ENCODE measurements at regions not wholly inside any gene's neighbourhood (a gene's known extent, or its start where the extent isn't known, plus 50 kb on each side); places are given as distances from the start of the nearest gene placed in this dataset.

DNA sequence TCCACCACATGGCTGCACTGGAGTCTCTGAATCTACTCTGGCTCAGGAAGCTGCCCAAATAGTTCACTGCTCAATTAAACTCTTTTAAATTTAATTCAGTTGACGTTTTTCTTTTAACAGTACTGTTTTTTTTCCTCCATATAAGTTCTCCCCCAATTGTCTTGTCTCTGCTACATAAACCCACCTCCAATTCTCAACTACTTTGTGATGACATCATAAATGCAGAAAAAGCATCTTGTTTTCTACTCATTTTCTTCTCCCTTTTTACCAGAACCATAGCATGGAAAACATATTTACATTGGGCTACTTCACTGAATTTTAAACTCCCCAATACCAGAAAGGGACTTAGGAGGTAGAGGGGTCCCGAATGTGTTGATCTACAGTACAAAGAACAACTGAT, 270.4 kb downstream of the GPD2 start:
- H3K9ac ChIP-seq (ENCODE audit: low read length) = no peak overlapping the region
- H3K18ac ChIP-seq (ENCODE audit: low read length) = no peak overlapping the region
- no peaks in the 10 kb centered on the region for H3K79me2 ChIP-seq (ENCODE audit: control insufficient read depth, insufficient read depth, low read length)
- no peak overlapping the region for H3K56ac ChIP-seq (ENCODE audit: low read length)
- H3K36me3 ChIP-seq (ENCODE audit: control insufficient read depth, insufficient read depth, low read length) = no peaks in the 10 kb centered on the region
- H3K79me1 ChIP-seq (ENCODE audit: low read length) = no peaks in the 10 kb centered on the region
- no peak overlapping the region for H2BK15ac ChIP-seq (replicated peaks; ENCODE audit: low read depth)
- no peak overlapping the region for H3K4ac ChIP-seq (ENCODE audit: low read depth, low read length)
- no CpG with 5 or more reads among the region's 2 CpGs for WGBS (ENCODE audit: extremely low coverage, insufficient coverage, low lambda C conversion rate)
- H4K5ac ChIP-seq (ENCODE audit: low read length) = no peak overlapping the region
- peaks cover 9% of the 10 kb centered on the region for H3K4me1 ChIP-seq (ENCODE audit: control insufficient read depth, low read depth, low read length)
- H2BK120ac ChIP-seq (ENCODE audit: low read depth, low read length) = no peak overlapping the region
- no peak overlapping the region for H4K8ac ChIP-seq (ENCODE audit: low read depth, low read length)
- H3K23ac ChIP-seq (ENCODE audit: low read length) = no peak overlapping the region
- no peaks in the 10 kb centered on the region for H3K27me3 ChIP-seq (ENCODE audit: insufficient read depth, low read length, poor library complexity)
- no peak overlapping the region for H2BK5ac ChIP-seq (ENCODE audit: low read length)
- DNase-seq = no peak
- H3K4me2 ChIP-seq (ENCODE audit: low read length) = no peak overlapping the region
- H3K4me3 ChIP-seq (ENCODE audit: low read length) = no peak overlapping the region
- H2AK5ac ChIP-seq (ENCODE audit: low read length) = no peak overlapping the region
- no peak overlapping the region for H3K27ac ChIP-seq (ENCODE audit: low read depth, low read length)

DNA sequence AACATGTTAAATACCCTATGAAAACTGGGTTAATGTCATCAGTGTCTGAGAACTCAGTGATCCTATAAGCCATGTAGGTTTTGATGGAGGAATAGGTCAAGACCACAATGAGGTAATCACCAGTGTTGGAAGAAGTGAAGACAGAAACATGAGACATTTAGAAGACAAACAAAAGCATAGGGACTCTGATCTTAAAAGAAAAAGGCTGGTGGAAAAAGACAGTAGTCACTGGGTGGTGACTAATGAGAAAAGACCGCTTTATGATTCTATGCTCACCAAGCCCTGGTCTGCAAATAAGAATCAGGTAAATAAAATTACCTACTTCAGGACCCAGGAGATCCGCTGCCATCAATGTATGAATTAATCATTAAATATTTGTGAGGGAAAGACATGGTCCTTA, 271.9 kb downstream of the GPD2 start:
- Histone ChIP-seq H3K9ac (ENCODE audit: low read length) (no peak overlapping the region), H3K4ac (ENCODE audit: low read depth, low read length) (no peak overlapping the region), H3K4me3 (ENCODE audit: low read length) (no peak overlapping the region), H2BK120ac (ENCODE audit: low read depth, low read length) (no peak overlapping the region), H3K27me3 (ENCODE audit: insufficient read depth, low read length, poor library complexity) (no peaks in the 10 kb centered on the region), H3K36me3 (ENCODE audit: control insufficient read depth, insufficient read depth, low read length) (no peaks in the 10 kb centered on the region), H3K4me1 (ENCODE audit: control insufficient read depth, low read depth, low read length) (peaks cover 6% of the 10 kb centered on the region), H3K23ac (ENCODE audit: low read length) (no peak overlapping the region), H3K79me1 (ENCODE audit: low read length) (no peaks in the 10 kb centered on the region), H4K5ac (ENCODE audit: low read length) (no peak overlapping the region), H3K79me2 (ENCODE audit: control insufficient read depth, insufficient read depth, low read length) (no peaks in the 10 kb centered on the region), H3K18ac (ENCODE audit: low read length) (no peak overlapping the region), H3K56ac (ENCODE audit: low read length) (no peak overlapping the region), H2BK15ac (replicated peaks; ENCODE audit: low read depth) (no peak overlapping the region), H3K27ac (ENCODE audit: low read depth, low read length) (no peak overlapping the region), H3K4me2 (ENCODE audit: low read length) (no peak overlapping the region), H2AK5ac (ENCODE audit: low read length) (no peak overlapping the region), H2BK5ac (ENCODE audit: low read length) (no peak overlapping the region), H4K8ac (ENCODE audit: low read depth, low read length) (no peak overlapping the region)
- no peak for DNase-seq
- WGBS (ENCODE audit: extremely low coverage, insufficient coverage, low lambda C conversion rate) = no CpG with 5 or more reads among the region's 2 CpGs

- no peak overlapping the region for H2BK5ac ChIP-seq (ENCODE audit: low read length)
- no peaks in the 10 kb centered on the region for H3K36me3 ChIP-seq (ENCODE audit: control insufficient read depth, insufficient read depth, low read length)
- WGBS (ENCODE audit: extremely low coverage, insufficient coverage, low lambda C conversion rate) = no CpG with 5 or more reads among the region's 4 CpGs
- no peaks in the 10 kb centered on the region for H3K79me1 ChIP-seq (ENCODE audit: low read length)
- H3K27me3 ChIP-seq (ENCODE audit: insufficient read depth, low read length, poor library complexity) = no peaks in the 10 kb centered on the region
- H3K4ac ChIP-seq (ENCODE audit: low read depth, low read length) = no peak overlapping the region
- H3K9ac ChIP-seq (ENCODE audit: low read length) = no peak overlapping the region
- no peak overlapping the region for H2BK15ac ChIP-seq (replicated peaks; ENCODE audit: low read depth)
- no peak overlapping the region for H4K8ac ChIP-seq (ENCODE audit: low read depth, low read length)
- no peak overlapping the region for H3K27ac ChIP-seq (ENCODE audit: low read depth, low read length)
- no peak overlapping the region for H3K23ac ChIP-seq (ENCODE audit: low read length)
- no peak overlapping the region for H4K5ac ChIP-seq (ENCODE audit: low read length)
- peaks cover 6% of the 10 kb centered on the region for H3K4me1 ChIP-seq (ENCODE audit: control insufficient read depth, low read depth, low read length)
- H3K56ac ChIP-seq (ENCODE audit: low read length) = no peak overlapping the region
- DNase-seq = no peak
- H3K4me2 ChIP-seq (ENCODE audit: low read length) = no peak overlapping the region
- H2BK120ac ChIP-seq (ENCODE audit: low read depth, low read length) = no peak overlapping the region
- no peak overlapping the region for H3K4me3 ChIP-seq (ENCODE audit: low read length)
- no peak overlapping the region for H2AK5ac ChIP-seq (ENCODE audit: low read length)
- H3K18ac ChIP-seq (ENCODE audit: low read length) = no peak overlapping the region
- no peaks in the 10 kb centered on the region for H3K79me2 ChIP-seq (ENCODE audit: control insufficient read depth, insufficient read depth, low read length)
Measured at GRCh38 chr2:156709091-156709490, 272.9 kb downstream of the GPD2 start.

DNA sequence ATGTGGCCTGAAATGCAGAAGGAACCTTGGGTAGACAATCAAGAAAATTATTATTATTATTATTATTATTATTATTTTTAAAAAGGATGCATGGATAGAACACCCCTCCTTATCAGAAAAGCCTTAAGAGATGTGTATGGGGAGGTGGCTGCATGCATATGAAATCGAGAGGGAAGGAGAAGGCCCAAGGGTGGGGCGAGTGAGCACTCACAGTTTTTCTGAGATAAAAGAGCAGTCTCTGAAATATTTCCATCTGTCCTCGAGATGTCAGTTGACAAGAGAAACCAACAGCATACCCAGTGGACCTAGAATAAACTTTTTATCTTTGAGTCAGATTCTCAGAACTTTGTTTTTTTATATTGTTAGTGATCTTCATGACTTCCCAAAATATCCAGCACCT, 282.9 kb downstream of the GPD2 start:
- H3K27me3 ChIP-seq (ENCODE audit: insufficient read depth, low read length, poor library complexity) = no peaks in the 10 kb centered on the region
- no peaks in the 10 kb centered on the region for H3K79me2 ChIP-seq (ENCODE audit: control insufficient read depth, insufficient read depth, low read length)
- no peak overlapping the region for H3K18ac ChIP-seq (ENCODE audit: low read length)
- H3K27ac ChIP-seq (ENCODE audit: low read depth, low read length) = no peak overlapping the region
- H4K5ac ChIP-seq (ENCODE audit: low read length) = no peak overlapping the region
- H3K36me3 ChIP-seq (ENCODE audit: control insufficient read depth, insufficient read depth, low read length) = no peaks in the 10 kb centered on the region
- no CpG with 5 or more reads among the region's 3 CpGs for WGBS (ENCODE audit: extremely low coverage, insufficient coverage, low lambda C conversion rate)
- no peak overlapping the region for H4K8ac ChIP-seq (ENCODE audit: low read depth, low read length)
- no peak overlapping the region for H2BK5ac ChIP-seq (ENCODE audit: low read length)
- H3K4ac ChIP-seq (ENCODE audit: low read depth, low read length) = peak overlapping the region; percentile 94
- no peak overlapping the region for H2AK5ac ChIP-seq (ENCODE audit: low read length)
- H3K79me1 ChIP-seq (ENCODE audit: low read length) = no peaks in the 10 kb centered on the region
- H3K9ac ChIP-seq (ENCODE audit: low read length) = no peak overlapping the region
- H3K4me1 ChIP-seq (ENCODE audit: control insufficient read depth, low read depth, low read length) = no peaks in the 10 kb centered on the region
- no peak overlapping the region for H2BK120ac ChIP-seq (ENCODE audit: low read depth, low read length)
- no peak overlapping the region for H3K23ac ChIP-seq (ENCODE audit: low read length)
- peak overlapping the region; percentile 73 for H3K56ac ChIP-seq (ENCODE audit: low read length)
- H2BK15ac ChIP-seq (replicated peaks; ENCODE audit: low read depth) = peak overlapping the region; percentile 96
- H3K4me2 ChIP-seq (ENCODE audit: low read length) = no peak overlapping the region
- no peak for DNase-seq
- no peak overlapping the region for H3K4me3 ChIP-seq (ENCODE audit: low read length)

- Histone ChIP-seq H4K8ac (ENCODE audit: low read depth, low read length) (no peak overlapping the region), H3K36me3 (ENCODE audit: control insufficient read depth, insufficient read depth, low read length) (no peaks in the 10 kb centered on the region), H3K4me3 (ENCODE audit: low read length) (no peak overlapping the region), H4K5ac (ENCODE audit: low read length) (no peak overlapping the region), H2BK120ac (ENCODE audit: low read depth, low read length) (peak overlapping the region; percentile 67), H3K18ac (ENCODE audit: low read length) (peak overlapping the region; percentile 51), H2AK5ac (ENCODE audit: low read length) (no peak overlapping the region), H3K4me2 (ENCODE audit: low read length) (no peak overlapping the region), H3K27ac (ENCODE audit: low read depth, low read length) (no peak overlapping the region), H3K27me3 (ENCODE audit: insufficient read depth, low read length, poor library complexity) (no peaks in the 10 kb centered on the region), H3K56ac (ENCODE audit: low read length) (no peak overlapping the region), H3K79me2 (ENCODE audit: control insufficient read depth, insufficient read depth, low read length) (no peaks in the 10 kb centered on the region), H3K9ac (ENCODE audit: low read length) (no peak overlapping the region), H3K4me1 (ENCODE audit: control insufficient read depth, low read depth, low read length) (no peaks in the 10 kb centered on the region), H3K4ac (ENCODE audit: low read depth, low read length) (no peak overlapping the region), H3K23ac (ENCODE audit: low read length) (no peak overlapping the region), H3K79me1 (ENCODE audit: low read length) (no peaks in the 10 kb centered on the region), H2BK15ac (replicated peaks; ENCODE audit: low read depth) (no peak overlapping the region), H2BK5ac (ENCODE audit: low read length) (peak overlapping the region; percentile 44)
- no peak for DNase-seq
Measured at GRCh38 chr2:156727867-156728266, 291.7 kb downstream of the GPD2 start.

DNA sequence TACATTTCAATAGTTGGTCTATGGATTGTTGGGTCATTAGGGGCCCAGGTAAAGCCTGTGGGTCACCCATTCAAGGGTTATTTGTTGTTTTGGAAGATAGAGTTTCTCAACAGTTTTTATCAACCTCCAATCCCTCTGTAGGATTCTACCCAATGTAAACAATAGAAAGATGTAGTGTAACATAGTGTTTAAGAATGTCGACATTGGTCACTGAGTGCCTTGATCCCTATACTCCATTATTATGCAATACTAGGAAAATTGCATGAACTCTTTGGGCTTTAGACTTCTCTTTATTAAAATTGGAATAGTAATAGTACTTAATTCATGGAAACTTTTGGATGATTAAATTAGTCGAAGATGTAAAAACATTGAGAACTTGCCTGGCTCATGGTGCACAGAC, 292.1 kb downstream of the GPD2 start:
- DNase-seq = no peak
- Histone ChIP-seq H3K27me3 (ENCODE audit: insufficient read depth, low read length, poor library complexity) (no peaks in the 10 kb centered on the region), H3K4me1 (ENCODE audit: control insufficient read depth, low read depth, low read length) (no peaks in the 10 kb centered on the region), H3K23ac (ENCODE audit: low read length) (no peak overlapping the region), H3K9ac (ENCODE audit: low read length) (no peak overlapping the region), H3K36me3 (ENCODE audit: control insufficient read depth, insufficient read depth, low read length) (no peaks in the 10 kb centered on the region), H3K79me1 (ENCODE audit: low read length) (no peaks in the 10 kb centered on the region), H3K18ac (ENCODE audit: low read length) (no peak overlapping the region), H3K56ac (ENCODE audit: low read length) (no peak overlapping the region), H3K4me2 (ENCODE audit: low read length) (no peak overlapping the region), H3K4ac (ENCODE audit: low read depth, low read length) (no peak overlapping the region), H4K8ac (ENCODE audit: low read depth, low read length) (no peak overlapping the region), H2AK5ac (ENCODE audit: low read length) (no peak overlapping the region), H3K4me3 (ENCODE audit: low read length) (no peak overlapping the region), H3K79me2 (ENCODE audit: control insufficient read depth, insufficient read depth, low read length) (no peaks in the 10 kb centered on the region), H4K5ac (ENCODE audit: low read length) (no peak overlapping the region), H3K27ac (ENCODE audit: low read depth, low read length) (no peak overlapping the region), H2BK5ac (ENCODE audit: low read length) (no peak overlapping the region), H2BK15ac (replicated peaks; ENCODE audit: low read depth) (peak overlapping the region; percentile 57), H2BK120ac (ENCODE audit: low read depth, low read length) (no peak overlapping the region)
- WGBS (ENCODE audit: extremely low coverage, insufficient coverage, low lambda C conversion rate) = no CpG with 5 or more reads among the region's 2 CpGs
